GM10248 (cell line): ENCODE measurements at regions not wholly inside any gene's neighbourhood (a gene's known extent, or its start where the extent isn't known, plus 50 kb on each side); places are given as distances from the start of the nearest gene placed in this dataset.

ENCODE experiments used
- CTCF ChIA-PET: fragments of 300-600 bp; sonication (Branson Sonifier 250); formaldehyde crosslinking; extraction: SDS; loops from one replicate; lab custom pipeline; 2021; ENCODE audit warnings: antibody characterized with exemption; lab: Yijun Ruan, JAX
- POLR2A ChIA-PET: fragments of 350-650 bp; sonication (Branson Sonifier 250); formaldehyde crosslinking; extraction: SDS; loops from one replicate; lab custom pipeline; 2020; ENCODE audit warnings: antibody characterized with exemption; lab: Yijun Ruan, JAX
- DNase-seq: peaks from one replicate; pipeline ENCODE4 v3.0.0; 2012; ENCODE audit errors: extremely low spot score
- TF ChIP-seq, protein P1 (sequence below): IDR thresholded peaks from 2 replicates; pipeline ENCODE4 v1.5.1; 2012; ENCODE audit warnings: mild to moderate bottlenecking, low read depth; ENCODE audit errors: extremely low read depth, missing control alignments, control extremely low read depth

DNA sequence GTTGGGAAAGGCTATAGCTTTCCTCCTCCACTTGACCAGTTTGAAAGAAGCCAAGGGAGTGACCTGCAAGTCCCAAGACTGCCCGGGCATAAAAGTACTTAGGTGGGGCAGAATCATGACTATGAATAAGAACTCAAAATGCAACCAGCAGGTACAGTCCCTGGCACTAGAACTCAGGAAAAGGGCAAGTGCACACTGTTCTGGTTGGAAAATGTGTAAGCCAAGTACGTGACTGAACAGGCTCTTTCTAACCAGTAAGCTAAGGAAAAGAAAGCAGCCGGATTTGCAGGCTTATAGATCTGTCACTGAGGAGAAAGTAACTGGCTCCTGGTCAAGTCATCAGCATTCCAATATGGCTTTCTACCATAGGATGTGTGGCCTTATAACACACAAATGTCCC lies 101.2 kb upstream of the SLC4A7 start:
- ChIA-PET CTCF (no interaction called here), POLR2A (no interaction called here)
- TF ChIP-seq, protein P1, sequence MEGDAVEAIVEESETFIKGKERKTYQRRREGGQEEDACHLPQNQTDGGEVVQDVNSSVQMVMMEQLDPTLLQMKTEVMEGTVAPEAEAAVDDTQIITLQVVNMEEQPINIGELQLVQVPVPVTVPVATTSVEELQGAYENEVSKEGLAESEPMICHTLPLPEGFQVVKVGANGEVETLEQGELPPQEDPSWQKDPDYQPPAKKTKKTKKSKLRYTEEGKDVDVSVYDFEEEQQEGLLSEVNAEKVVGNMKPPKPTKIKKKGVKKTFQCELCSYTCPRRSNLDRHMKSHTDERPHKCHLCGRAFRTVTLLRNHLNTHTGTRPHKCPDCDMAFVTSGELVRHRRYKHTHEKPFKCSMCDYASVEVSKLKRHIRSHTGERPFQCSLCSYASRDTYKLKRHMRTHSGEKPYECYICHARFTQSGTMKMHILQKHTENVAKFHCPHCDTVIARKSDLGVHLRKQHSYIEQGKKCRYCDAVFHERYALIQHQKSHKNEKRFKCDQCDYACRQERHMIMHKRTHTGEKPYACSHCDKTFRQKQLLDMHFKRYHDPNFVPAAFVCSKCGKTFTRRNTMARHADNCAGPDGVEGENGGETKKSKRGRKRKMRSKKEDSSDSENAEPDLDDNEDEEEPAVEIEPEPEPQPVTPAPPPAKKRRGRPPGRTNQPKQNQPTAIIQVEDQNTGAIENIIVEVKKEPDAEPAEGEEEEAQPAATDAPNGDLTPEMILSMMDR: no peak

DNA sequence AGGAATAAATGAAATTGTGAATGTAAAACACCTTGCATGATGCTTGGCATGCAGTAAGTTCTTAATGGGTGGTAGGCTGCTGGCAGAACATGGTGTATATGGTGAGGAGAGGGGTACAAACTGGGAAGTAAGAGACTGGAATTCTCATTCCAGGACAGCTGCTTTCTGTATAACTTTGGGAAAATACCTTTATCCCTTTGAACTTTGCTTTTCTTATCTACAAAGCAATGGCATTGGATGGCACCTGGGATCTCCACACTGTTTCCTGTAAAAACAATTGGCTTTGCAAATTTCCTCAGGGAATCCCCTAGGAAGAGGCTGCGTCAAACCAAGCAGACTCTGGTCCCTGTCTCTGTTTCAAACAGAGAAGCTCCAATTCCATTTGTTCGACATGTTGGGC lies 100.7 kb upstream of the SLC4A7 start:
- no peak for DNase-seq
- ChIA-PET POLR2A (no interaction called here), CTCF (interaction anchor here (1.7 kb wide), 1 partner anchor 97 kb away, joined by 4 read pairs; no protein-coding TSS in a partner anchor)
- TF ChIP-seq, protein P1: no peak

More for the DNA sequence above, 101.2 kb upstream of the SLC4A7 start:
- no peak for DNase-seq

DNA sequence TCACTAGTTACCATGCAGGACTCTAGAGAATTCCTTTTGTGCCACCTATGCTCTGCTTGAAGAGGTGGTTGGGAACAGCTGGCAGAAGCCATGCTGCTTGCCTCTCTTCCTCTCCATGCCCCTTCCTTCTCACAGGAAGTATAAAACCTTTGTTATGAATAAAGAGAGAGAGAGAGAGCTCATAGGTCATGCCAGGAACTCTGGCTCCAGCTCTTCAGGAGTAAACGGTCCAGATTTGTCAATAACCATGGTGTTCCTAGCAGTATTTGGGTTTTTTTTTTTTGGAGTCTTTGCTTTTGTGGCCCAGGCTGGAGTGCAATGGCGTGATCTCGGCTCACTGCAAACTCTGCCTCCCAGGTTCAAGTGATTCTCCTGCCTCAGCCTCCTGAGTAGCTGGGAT lies 97.7 kb upstream of the SLC4A7 start:
- POLR2A ChIA-PET: interaction anchor here (0.6 kb wide), 1 partner anchor 44 kb away, joined by 3 read pairs; no protein-coding TSS in a partner anchor
- no peak for DNase-seq

DNA sequence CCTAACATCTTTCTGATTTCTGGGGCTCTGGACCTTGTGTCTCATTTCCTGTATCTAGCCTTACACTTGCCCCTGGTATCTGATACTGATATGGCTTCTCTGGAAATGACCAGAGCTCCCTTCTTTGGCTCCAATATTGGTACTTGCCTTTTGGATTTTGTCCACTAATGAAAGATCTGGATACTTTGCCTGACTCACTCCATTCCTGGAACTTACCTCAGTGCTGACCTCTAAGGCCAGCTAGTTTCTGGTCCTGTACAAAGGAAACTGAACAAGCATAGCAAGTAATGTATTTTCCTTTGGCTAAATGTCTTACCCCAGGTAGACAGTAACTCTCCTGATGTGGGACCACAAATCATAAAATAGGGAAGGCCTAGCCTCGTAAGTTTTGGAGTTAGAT lies 93.8 kb upstream of the SLC4A7 start:
- POLR2A ChIA-PET: no interaction called here
- TF ChIP-seq, protein P1: no peak
- no peak for DNase-seq
- CTCF ChIA-PET: no interaction called here

More for the DNA sequence above, 97.7 kb upstream of the SLC4A7 start:
- TF ChIP-seq, protein P1: no peak
- CTCF ChIA-PET: interaction anchor here (0.9 to 1.6 kb wide), 2 partner anchors 19 to 51 kb away, joined by 3 read pairs; no protein-coding TSS in a partner anchor

DNA sequence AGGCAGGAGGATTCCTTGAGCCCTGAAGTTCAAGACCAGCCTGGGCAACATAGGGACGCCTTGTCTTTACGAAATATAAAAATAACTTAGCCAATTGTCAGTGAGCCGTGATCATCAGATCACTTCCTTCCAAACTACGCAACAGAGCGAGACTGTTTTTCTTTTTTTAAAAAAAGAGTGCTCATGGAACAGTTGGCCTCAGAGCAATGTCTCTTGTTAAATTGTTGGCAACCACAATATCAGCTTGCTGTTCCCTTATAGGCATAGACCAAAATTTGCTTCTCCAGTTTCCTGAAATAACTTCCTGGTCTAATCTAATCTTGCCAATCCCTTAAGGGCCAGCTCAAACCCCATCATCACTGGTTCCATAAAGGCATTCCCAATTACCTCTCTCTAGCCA lies 93.3 kb upstream of the SLC4A7 start:
- no peak for DNase-seq
- ChIA-PET POLR2A (no interaction called here), CTCF (no interaction called here)
- TF ChIP-seq, protein P1: no peak

DNA sequence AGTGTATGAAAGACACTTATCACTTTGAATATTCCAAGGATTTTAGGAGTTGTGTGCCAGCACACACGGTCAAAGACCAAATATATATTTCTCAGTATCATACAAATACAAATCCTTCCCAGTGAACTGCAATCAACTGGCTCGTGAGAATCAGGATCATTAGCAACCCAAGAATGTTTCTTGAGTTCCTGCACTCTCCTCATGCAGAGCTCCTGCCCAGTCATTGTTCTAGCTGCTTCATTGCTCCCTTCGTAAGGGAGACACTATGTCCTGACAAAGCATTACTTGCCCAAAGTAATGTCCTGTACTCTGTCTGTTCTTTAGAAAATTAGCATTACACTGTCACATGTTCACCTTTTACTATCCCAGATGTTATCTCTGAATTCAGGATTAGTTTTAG lies 92.0 kb upstream of the SLC4A7 start:
- POLR2A ChIA-PET: no interaction called here

More for the DNA sequence above, 92.0 kb upstream of the SLC4A7 start:
- TF ChIP-seq, protein P1: no peak
- CTCF ChIA-PET: interaction anchor here (0.8 to 1.5 kb wide), 2 partner anchors 12 to 14 kb away, joined by 3 read pairs; no protein-coding TSS in a partner anchor
- DNase-seq: no peak
